Naive thymus-derived CD4-positive, alpha-beta T cell (primary cell): ENCODE measurements at regions not wholly inside any gene's neighbourhood (a gene's known extent, or its start where the extent isn't known, plus 50 kb on each side); places are given as distances from the start of the nearest gene placed in this dataset.

ENCODE experiments used
- ATAC-seq: fragments of 150-1000 bp; cut with Tn5 transposase; 2 replicates; pipeline ENCODE4 v1.10.0; 2021; ENCODE audit warnings: mild to moderate bottlenecking, moderate library complexity
- CTCF ChIA-PET: fragments of 350-600 bp; sonication (Branson Sonifier 250); formaldehyde crosslinking; loops from one replicate; lab custom pipeline; 2021; ENCODE audit warnings: antibody characterized with exemption; lab: Charles Lee
- POLR2A ChIA-PET: fragments of 350-600 bp; sonication (Branson Sonifier 250); formaldehyde crosslinking; loops from one replicate; lab custom pipeline; 2021; ENCODE audit warnings: antibody characterized with exemption, inconsistent platforms; lab: Charles Lee
- DNase-seq, 9 donors: peaks; one replicate each; pipeline versions ENCODE4 v3.0.0 to v3.0.0-alpha.2; 2020 to 2022; ENCODE audit warnings: mixed read lengths in 1 of 9
- H3K27ac ChIP-seq: one replicate; pipeline ENCODE4 v1.7.0; 2013; ENCODE audit warnings: mild to moderate bottlenecking, low read depth, low read length, moderate library complexity
- H3K27me3 ChIP-seq, 2 donors: one replicate each; pipeline ENCODE4 v1.7.0; 2013; ENCODE audit warnings: low read length in 2 of 2, mild to moderate bottlenecking in 2 of 2, moderate library complexity in 2 of 2; ENCODE audit not compliant: control insufficient read depth in 2 of 2, insufficient read depth in 2 of 2
- H3K36me3 ChIP-seq, 3 experiments: 1 replicate in 2 of 3; 2 replicates in 1 of 3; pipeline ENCODE4 v1.7.0; 2013; ENCODE audit warnings: low read length in 3 of 3, mild to moderate bottlenecking in 3 of 3, moderate library complexity in 1 of 3; ENCODE audit not compliant: insufficient read depth in 3 of 3, control insufficient read depth in 2 of 3
- H3K4me1 ChIP-seq, 2 donors: one replicate each; pipeline ENCODE4 v1.7.0; 2013; ENCODE audit warnings: low read length in 2 of 2, mild to moderate bottlenecking in 2 of 2, moderate library complexity in 1 of 2; ENCODE audit not compliant: control insufficient read depth in 2 of 2, insufficient read depth in 2 of 2
- H3K4me3 ChIP-seq: 2 replicates; pipeline ENCODE4 v1.7.0; 2013; ENCODE audit warnings: mild to moderate bottlenecking, low read length
- H3K9me3 ChIP-seq, 3 experiments: 1 replicate in 2 of 3; 2 replicates in 1 of 3; pipeline ENCODE4 v1.7.0; 2013; ENCODE audit warnings: low read length in 3 of 3; ENCODE audit not compliant: control insufficient read depth in 2 of 3
- H3K27ac Mint-ChIP-seq, 9 donors: one replicate each; pipeline ENCODE4 v1.8.0; 2020 to 2022; ENCODE audit warnings: mixed read lengths in 9 of 9, mild to moderate bottlenecking in 8 of 9, moderate library complexity in 5 of 9, inconsistent platforms in 2 of 9
- H3K27me3 Mint-ChIP-seq, 5 donors: one replicate each; pipeline ENCODE4 v1.8.0; 2021 to 2022; ENCODE audit warnings: mixed read lengths in 5 of 5, mild to moderate bottlenecking in 1 of 5
- H3K36me3 Mint-ChIP-seq, 5 donors: one replicate each; pipeline ENCODE4 v1.8.0; 2020 to 2022; ENCODE audit warnings: mixed read lengths in 5 of 5, mild to moderate bottlenecking in 3 of 5, inconsistent platforms in 1 of 5
- H3K4me1 Mint-ChIP-seq, 7 donors: one replicate each; pipeline ENCODE4 v1.8.0; 2020 to 2022; ENCODE audit warnings: mixed read lengths in 7 of 7, mild to moderate bottlenecking in 3 of 7, inconsistent platforms in 1 of 7
- H3K4me3 Mint-ChIP-seq, 10 donors: one replicate each; pipeline ENCODE4 v1.8.0; 2020 to 2022; ENCODE audit warnings: mild to moderate bottlenecking in 10 of 10, mixed read lengths in 10 of 10, moderate library complexity in 6 of 10, inconsistent platforms in 2 of 10
- H3K9me3 Mint-ChIP-seq, 11 donors: one replicate each; pipeline ENCODE4 v1.8.0; 2020 to 2022; ENCODE audit warnings: mixed read lengths in 11 of 11, mild to moderate bottlenecking in 4 of 11, inconsistent platforms in 1 of 11, moderate library complexity in 1 of 11
- intact Hi-C, 2 donors: fragments of 100-400 bp; cut with micrococcal nuclease; formaldehyde crosslinking; loops; one replicate each; pipeline ENCODE4 v1.15.1; 2023

GRCh38 chr14:96658611-96659010 is 138.6 kb upstream of the VRK1 start:
- Histone ChIP-seq H3K4me1 (no peaks in the 10 kb centered on the region), H3K27ac (no peak overlapping the region), H3K4me3 (no peak overlapping the region), H3K36me3 (no peaks in the 10 kb centered on the region), H3K27me3 (peaks cover 0 to 3% of the 10 kb centered on the region in 2 donors), H3K9me3 (peaks cover 0 to 5% (median 0%) of the 10 kb centered on the region in 3 experiments)
- intact Hi-C loops: no loop called here
- peaks cover 0 to 43% (median 18%) of the 10 kb centered on the region in 11 donors for H3K9me3 Mint-ChIP-seq
- no peak overlapping the region for H3K4me3 Mint-ChIP-seq
- H3K4me1 Mint-ChIP-seq: peaks cover 0 to 2% (median 0%) of the 10 kb centered on the region in 7 donors
- POLR2A ChIA-PET: no interaction called here
- ATAC-seq (no peak), DNase-seq (no peak)
- peaks cover 30 to 60% (median 54%) of the 10 kb centered on the region in 5 donors for H3K27me3 Mint-ChIP-seq
- CTCF ChIA-PET: no interaction called here
- H3K36me3 Mint-ChIP-seq: peaks cover 0 to 5% (median 4%) of the 10 kb centered on the region in 5 donors
- no peak overlapping the region for H3K27ac Mint-ChIP-seq

- Histone ChIP-seq H3K9me3 (peaks cover 0 to 5% (median 0%) of the 10 kb centered on the region in 3 experiments), H3K27me3 (peaks cover 0 to 3% of the 10 kb centered on the region in 2 donors), H3K27ac (no peak overlapping the region), H3K36me3 (no peaks in the 10 kb centered on the region), H3K4me3 (no peak overlapping the region), H3K4me1 (no peaks in the 10 kb centered on the region)
- Mint-ChIP-seq H3K27ac (no peak overlapping the region), H3K9me3 (peaks cover 0 to 43% (median 18%) of the 10 kb centered on the region in 11 donors), H3K36me3 (peaks cover 0 to 5% (median 4%) of the 10 kb centered on the region in 5 donors), H3K4me1 (peaks cover 0 to 2% (median 0%) of the 10 kb centered on the region in 7 donors), H3K4me3 (no peak overlapping the region), H3K27me3 (peaks cover 34 to 62% (median 58%) of the 10 kb centered on the region in 5 donors)
- ChIA-PET POLR2A (no interaction called here), CTCF (interaction anchor here (0.8 kb wide), 1 partner anchor 10 kb away, joined by 3 read pairs; no protein-coding TSS in a partner anchor)
- DNase-seq (no peak), ATAC-seq (no peak)
- intact Hi-C loops: no loop called here
These were observed 137.1 kb upstream of the VRK1 start for GRCh38 chr14:96660123-96660522.

DNA sequence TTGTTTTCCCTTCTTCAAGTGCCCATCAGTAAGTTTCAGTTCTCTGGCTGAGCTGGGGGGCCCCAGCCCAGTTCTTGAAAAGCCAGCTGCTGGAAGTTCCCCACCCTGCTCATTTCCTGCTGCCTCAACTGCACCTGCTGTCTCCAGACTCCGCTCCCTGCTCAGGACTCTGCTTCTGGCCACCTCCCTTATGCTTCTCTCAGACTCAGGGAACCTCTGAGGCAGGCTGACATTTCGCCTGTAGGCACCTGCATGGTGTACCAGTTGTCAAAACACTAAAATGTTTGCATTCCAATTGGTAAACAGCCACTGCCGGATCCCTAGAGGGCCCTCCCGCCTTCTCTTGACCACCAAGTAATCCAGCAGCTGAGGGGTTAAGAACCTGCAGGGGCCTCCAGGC is 136.5 kb upstream of the VRK1 start:
- Mint-ChIP-seq H3K27ac (no peak overlapping the region), H3K9me3 (peaks cover 0 to 37% (median 15%) of the 10 kb centered on the region in 11 donors), H3K36me3 (peaks cover 0 to 5% (median 4%) of the 10 kb centered on the region in 5 donors), H3K4me1 (peaks cover 0 to 2% (median 0%) of the 10 kb centered on the region in 7 donors), H3K27me3 (peaks cover 31 to 62% (median 56%) of the 10 kb centered on the region in 5 donors), H3K4me3 (no peak overlapping the region)
- ATAC-seq (no peak), DNase-seq (no peak)
- Histone ChIP-seq H3K36me3 (no peaks in the 10 kb centered on the region), H3K4me3 (no peak overlapping the region), H3K4me1 (no peaks in the 10 kb centered on the region), H3K9me3 (peaks cover 0 to 5% (median 0%) of the 10 kb centered on the region in 3 experiments), H3K27ac (no peak overlapping the region), H3K27me3 (peaks cover 0 to 3% of the 10 kb centered on the region in 2 donors)
- ChIA-PET CTCF (interaction anchor here (0.8 kb wide), 1 partner anchor 11 kb away, joined by 3 read pairs; no protein-coding TSS in a partner anchor), POLR2A (no interaction called here)
- intact Hi-C loops: no loop called here

GRCh38 chr14:96661244-96661969 is 135.8 kb upstream of the VRK1 start:
- ATAC-seq: no peak

DNA sequence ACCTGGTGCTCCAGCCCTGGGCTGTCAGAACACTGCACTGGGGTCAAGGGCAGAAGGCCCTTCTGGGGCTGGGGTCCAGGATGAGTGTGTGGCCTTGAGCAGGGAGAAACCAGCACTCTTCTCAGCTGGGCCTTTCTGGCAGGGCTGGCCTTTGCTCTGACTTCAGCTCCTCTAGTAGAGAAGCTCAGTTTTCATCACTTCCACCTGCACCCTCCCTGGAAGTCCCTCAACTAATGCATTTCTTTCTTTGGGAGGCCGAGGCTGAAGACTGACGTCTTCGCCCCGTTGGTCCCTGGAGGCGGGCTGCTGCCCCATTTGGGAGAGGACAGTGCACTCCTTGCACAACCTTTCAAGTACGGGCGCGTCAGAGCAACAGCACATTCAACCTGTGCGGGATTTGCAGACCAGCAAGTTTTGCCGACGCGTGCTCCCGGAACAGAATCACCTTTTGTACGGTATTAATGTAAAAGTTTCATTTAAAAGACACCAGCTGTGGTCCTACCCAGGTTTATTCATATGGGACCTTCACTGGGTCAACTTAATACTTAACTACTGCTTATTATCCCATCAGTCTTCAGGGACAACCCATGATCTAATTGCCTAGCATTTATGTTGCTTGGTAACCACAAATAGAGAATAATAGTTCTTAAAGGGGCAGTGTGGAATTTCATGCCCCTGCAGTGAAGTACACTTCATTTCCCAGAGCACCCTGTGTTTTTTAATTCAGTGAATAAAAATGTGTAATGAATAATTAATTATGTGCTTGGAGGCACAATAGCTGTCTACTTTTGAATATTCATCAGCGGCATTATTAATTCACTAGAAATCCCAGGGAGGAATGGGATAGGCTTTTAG is 134.8 kb upstream of the VRK1 start:
- H3K4me3 Mint-ChIP-seq: no peak overlapping the region
- no peak overlapping the region for H3K27ac Mint-ChIP-seq
- Histone ChIP-seq H3K9me3 (peaks cover 0 to 3% (median 0%) of the 10 kb centered on the region in 3 experiments), H3K4me1 (no peaks in the 10 kb centered on the region), H3K27me3 (peaks cover 0 to 3% of the 10 kb centered on the region in 2 donors), H3K27ac (no peak overlapping the region), H3K36me3 (no peaks in the 10 kb centered on the region), H3K4me3 (no peak overlapping the region)
- ChIA-PET CTCF (no interaction called here), POLR2A (no interaction called here)
- H3K9me3 Mint-ChIP-seq: peaks cover 0 to 21% (median 4%) of the 10 kb centered on the region in 11 donors
- no peak for DNase-seq
- H3K4me1 Mint-ChIP-seq: peaks cover 0 to 2% (median 0%) of the 10 kb centered on the region in 7 donors
- peaks cover 0 to 4% (median 4%) of the 10 kb centered on the region in 5 donors for H3K36me3 Mint-ChIP-seq
- H3K27me3 Mint-ChIP-seq: peaks cover 27 to 72% (median 56%) of the 10 kb centered on the region in 5 donors
- ATAC-seq: no peak
- intact Hi-C loops: no loop called here

More at GRCh38 chr14:96661244-96661969, 135.8 kb upstream of the VRK1 start:
- no peaks in the 10 kb centered on the region for H3K36me3 ChIP-seq
- H3K9me3 Mint-ChIP-seq: peaks cover 0 to 30% (median 13%) of the 10 kb centered on the region in 11 donors
- intact Hi-C loops: no loop called here
- H3K27me3 Mint-ChIP-seq: peaks cover 31 to 67% (median 58%) of the 10 kb centered on the region in 5 donors
- no peak overlapping the region for H3K4me3 Mint-ChIP-seq
- ChIA-PET CTCF (no interaction called here), POLR2A (no interaction called here)
- H3K9me3 ChIP-seq: peaks cover 0 to 5% (median 0%) of the 10 kb centered on the region in 3 experiments
- DNase-seq: no peak
- H3K36me3 Mint-ChIP-seq: peaks cover 0 to 5% (median 4%) of the 10 kb centered on the region in 5 donors
- peaks cover 0 to 2% (median 0%) of the 10 kb centered on the region in 7 donors for H3K4me1 Mint-ChIP-seq
- H3K4me3 ChIP-seq: no peak overlapping the region
- no peak overlapping the region for H3K27ac Mint-ChIP-seq
- no peak overlapping the region for H3K27ac ChIP-seq
- peaks cover 0 to 3% of the 10 kb centered on the region in 2 donors for H3K27me3 ChIP-seq
- H3K4me1 ChIP-seq: no peaks in the 10 kb centered on the region

DNA sequence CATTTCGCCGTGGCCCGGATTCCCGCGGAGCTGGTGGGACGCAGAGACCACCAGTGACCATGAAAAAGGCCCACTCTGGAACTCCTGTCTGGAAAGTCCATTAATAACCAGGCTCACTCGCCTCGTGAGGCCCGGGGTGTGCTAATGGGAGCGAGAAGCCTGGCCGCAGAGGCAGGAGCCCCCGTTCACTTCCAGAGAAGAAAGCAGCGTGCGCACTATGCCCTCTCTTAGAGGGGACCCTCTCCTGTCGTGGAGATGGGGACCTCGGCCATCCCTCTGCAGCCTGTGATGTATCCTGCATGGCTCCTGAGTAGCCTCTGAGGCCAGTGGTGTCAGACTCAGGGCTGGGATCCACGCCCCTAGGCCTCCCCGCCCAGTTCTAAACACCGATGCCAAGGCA is 134.1 kb upstream of the VRK1 start:
- H3K4me3 ChIP-seq: no peak overlapping the region
- POLR2A ChIA-PET: no interaction called here
- no peaks in the 10 kb centered on the region for H3K4me1 ChIP-seq
- no peaks in the 10 kb centered on the region for H3K36me3 ChIP-seq
- H3K9me3 ChIP-seq: no peaks in the 10 kb centered on the region
- H3K27ac ChIP-seq: no peak overlapping the region
- intact Hi-C loops: no loop called here
- ATAC-seq (no peak), DNase-seq (no peak)
- Mint-ChIP-seq H3K4me3 (no peak overlapping the region), H3K9me3 (peaks cover 0 to 13% (median 3%) of the 10 kb centered on the region in 11 donors), H3K27me3 (peaks cover 25 to 74% (median 54%) of the 10 kb centered on the region in 5 donors), H3K27ac (no peak overlapping the region), H3K4me1 (peaks cover 0 to 2% (median 0%) of the 10 kb centered on the region in 7 donors), H3K36me3 (no peaks in the 10 kb centered on the region)
- CTCF ChIA-PET: no interaction called here
- peaks cover 0 to 3% of the 10 kb centered on the region in 2 donors for H3K27me3 ChIP-seq
